OCI-LY3 (cell line): ENCODE measurements at regions not wholly inside any gene's neighbourhood (a gene's known extent, or its start where the extent isn't known, plus 50 kb on each side); places are given as distances from the start of the nearest gene placed in this dataset.

Source experiments
- EZH2phosphoT487 ChIP-seq: fragments of 200-600 bp; shearing (Covaris generic); IDR thresholded peaks from 2 replicates; pipeline ENCODE4 v1.6.1; 2018; ENCODE audit warnings: antibody characterized with exemption, mixed run types, low read depth
- TF ChIP-seq, protein P1 (sequence below): fragments of 200-600, 300-600 bp; sonication (generic); IDR thresholded peaks from 2 replicates; pipeline ENCODE4 v1.5.1; 2014; ENCODE audit warnings: antibody characterized with exemption, low read length, low read depth

DNA sequence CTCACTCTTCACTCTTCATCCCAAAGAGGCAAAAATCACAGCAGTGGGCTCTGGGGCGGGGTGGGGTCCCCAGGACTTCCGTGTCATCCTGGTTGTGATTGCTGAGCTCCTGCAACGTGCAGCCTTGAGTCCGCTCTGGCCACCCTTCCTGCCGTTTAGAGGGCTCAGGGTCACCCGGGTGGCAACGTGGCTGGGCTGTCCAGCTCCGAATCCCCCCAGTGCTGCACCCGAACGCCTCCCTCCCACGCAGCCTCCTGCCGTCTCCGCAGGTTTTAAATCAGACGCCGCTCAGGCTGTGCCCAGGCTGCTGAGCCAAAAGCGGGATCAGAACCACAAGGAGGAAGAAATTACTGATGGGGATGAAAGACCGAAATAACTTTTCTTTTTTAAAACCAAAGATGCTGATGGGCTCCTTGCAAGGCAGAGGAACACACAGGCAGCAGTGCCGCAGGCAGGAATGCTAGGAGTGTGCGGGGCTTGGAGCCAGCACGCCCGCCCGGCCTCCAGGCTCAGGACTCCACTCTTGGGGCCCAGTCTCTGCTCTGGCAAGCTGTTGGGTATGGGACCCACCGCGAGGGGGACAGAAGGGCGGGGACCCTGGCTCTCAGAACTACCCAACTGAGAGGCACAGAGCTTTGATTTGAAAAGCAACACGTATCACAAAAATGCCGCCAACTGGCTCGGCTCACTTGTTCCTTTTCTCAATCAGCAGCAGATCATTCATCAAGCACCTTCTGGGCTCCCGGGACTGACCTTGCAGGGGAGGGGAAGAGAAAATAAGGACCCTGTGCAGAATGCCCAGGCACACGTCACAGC lies 313.0 kb downstream of the CTTN start:
- TF ChIP-seq, protein P1, sequence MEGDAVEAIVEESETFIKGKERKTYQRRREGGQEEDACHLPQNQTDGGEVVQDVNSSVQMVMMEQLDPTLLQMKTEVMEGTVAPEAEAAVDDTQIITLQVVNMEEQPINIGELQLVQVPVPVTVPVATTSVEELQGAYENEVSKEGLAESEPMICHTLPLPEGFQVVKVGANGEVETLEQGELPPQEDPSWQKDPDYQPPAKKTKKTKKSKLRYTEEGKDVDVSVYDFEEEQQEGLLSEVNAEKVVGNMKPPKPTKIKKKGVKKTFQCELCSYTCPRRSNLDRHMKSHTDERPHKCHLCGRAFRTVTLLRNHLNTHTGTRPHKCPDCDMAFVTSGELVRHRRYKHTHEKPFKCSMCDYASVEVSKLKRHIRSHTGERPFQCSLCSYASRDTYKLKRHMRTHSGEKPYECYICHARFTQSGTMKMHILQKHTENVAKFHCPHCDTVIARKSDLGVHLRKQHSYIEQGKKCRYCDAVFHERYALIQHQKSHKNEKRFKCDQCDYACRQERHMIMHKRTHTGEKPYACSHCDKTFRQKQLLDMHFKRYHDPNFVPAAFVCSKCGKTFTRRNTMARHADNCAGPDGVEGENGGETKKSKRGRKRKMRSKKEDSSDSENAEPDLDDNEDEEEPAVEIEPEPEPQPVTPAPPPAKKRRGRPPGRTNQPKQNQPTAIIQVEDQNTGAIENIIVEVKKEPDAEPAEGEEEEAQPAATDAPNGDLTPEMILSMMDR, result no peak
- TF ChIP-seq EZH2phosphoT487, result no peak
